Astrocyte (in vitro differentiated cells and primary cell): ENCODE measurements at regions not wholly inside any gene's neighbourhood (a gene's known extent, or its start where the extent isn't known, plus 50 kb on each side); places are given as distances from the start of the nearest gene placed in this dataset.

Source experiments
- DNase-seq: peaks from one replicate; pipeline ENCODE4 v3.0.0-alpha.2; 2010; ENCODE audit warnings: low read depth
- FAIRE-seq: peaks from 2 replicates; lab custom pipeline; 2011; peaks lifted over from hg19 to GRCh38; lab: Jason Lieb, UNC
- H2AFZ ChIP-seq: 2 replicates; pipeline ENCODE4 v1.6.0; 2012; ENCODE audit warnings: low read depth, low read length, inconsistent platforms
- H3K27ac ChIP-seq: 2 replicates; pipeline ENCODE4 v1.5.1; 2011; ENCODE audit warnings: low read depth, low read length, inconsistent platforms
- H3K27me3 ChIP-seq: 2 replicates; pipeline ENCODE4 v1.6.0; 2011; ENCODE audit warnings: low read length, inconsistent platforms; ENCODE audit not compliant: insufficient read depth
- H3K36me3 ChIP-seq: 2 replicates; pipeline ENCODE4 v1.5.1; 2011; ENCODE audit warnings: low read length, inconsistent platforms; ENCODE audit not compliant: insufficient read depth
- H3K4me1 ChIP-seq: 2 replicates; pipeline ENCODE4 v1.5.1; 2011; ENCODE audit warnings: low read length, inconsistent platforms; ENCODE audit not compliant: insufficient read depth
- H3K4me2 ChIP-seq: 2 replicates; pipeline ENCODE4 v1.6.0; 2012; ENCODE audit warnings: low read length, inconsistent platforms
- H3K4me3 ChIP-seq: 2 replicates; pipeline ENCODE4 v1.5.1; 2011; ENCODE audit warnings: low read depth, mild to moderate bottlenecking, low read length, inconsistent platforms; ENCODE audit not compliant: insufficient read depth
- H3K79me2 ChIP-seq: 2 replicates; pipeline ENCODE4 v1.6.0; 2012; ENCODE audit warnings: mild to moderate bottlenecking, low read length, inconsistent platforms; ENCODE audit not compliant: insufficient read depth
- H3K9ac ChIP-seq: 2 replicates; pipeline ENCODE4 v1.6.0; 2012; ENCODE audit warnings: mild to moderate bottlenecking, low read length, inconsistent platforms
- H3K9me3 ChIP-seq: 2 replicates; pipeline ENCODE4 v1.5.1; 2012; ENCODE audit warnings: low read depth, mild to moderate bottlenecking, low read length, inconsistent platforms; ENCODE audit not compliant: insufficient read depth
- H4K20me1 ChIP-seq: 2 replicates; pipeline ENCODE4 v1.6.0; 2012; ENCODE audit warnings: low read length, inconsistent platforms; ENCODE audit not compliant: insufficient read depth
- H3K27ac Mint-ChIP-seq: one replicate; pipeline ENCODE4 v1.8.0; 2021; ENCODE audit warnings: mild to moderate bottlenecking, mixed read lengths; ENCODE audit not compliant: unreplicated experiment
- H3K27me3 Mint-ChIP-seq: one replicate; pipeline ENCODE4 v1.8.0; 2021; ENCODE audit warnings: low read depth, mixed read lengths; ENCODE audit not compliant: unreplicated experiment
- H3K36me3 Mint-ChIP-seq: one replicate; pipeline ENCODE4 v1.8.0; 2021; ENCODE audit warnings: low read depth, mixed read lengths; ENCODE audit not compliant: unreplicated experiment
- H3K4me1 Mint-ChIP-seq: one replicate; pipeline ENCODE4 v1.8.0; 2021; ENCODE audit warnings: low read depth, mixed read lengths; ENCODE audit not compliant: unreplicated experiment
- H3K4me3 Mint-ChIP-seq: one replicate; pipeline ENCODE4 v1.8.0; 2021; ENCODE audit warnings: mild to moderate bottlenecking, moderate library complexity, mixed read lengths; ENCODE audit not compliant: unreplicated experiment
- H3K9me3 Mint-ChIP-seq: one replicate; pipeline ENCODE4 v1.8.0; 2021; ENCODE audit warnings: mild to moderate bottlenecking, mixed read lengths; ENCODE audit not compliant: unreplicated experiment
- EZH2 ChIP-seq: IDR thresholded peaks from 2 replicates; pipeline ENCODE4 v1.6.1; 2012; ENCODE audit warnings: mild to moderate bottlenecking, low read length, inconsistent platforms; ENCODE audit not compliant: insufficient read depth
- TF ChIP-seq, protein P1 (sequence below): IDR thresholded peaks from 2 replicates; pipeline ENCODE4 v1.5.1; 2011; ENCODE audit warnings: low read depth, mild to moderate bottlenecking, inconsistent platforms, low read length, moderate library complexity; ENCODE audit not compliant: insufficient read depth

DNA sequence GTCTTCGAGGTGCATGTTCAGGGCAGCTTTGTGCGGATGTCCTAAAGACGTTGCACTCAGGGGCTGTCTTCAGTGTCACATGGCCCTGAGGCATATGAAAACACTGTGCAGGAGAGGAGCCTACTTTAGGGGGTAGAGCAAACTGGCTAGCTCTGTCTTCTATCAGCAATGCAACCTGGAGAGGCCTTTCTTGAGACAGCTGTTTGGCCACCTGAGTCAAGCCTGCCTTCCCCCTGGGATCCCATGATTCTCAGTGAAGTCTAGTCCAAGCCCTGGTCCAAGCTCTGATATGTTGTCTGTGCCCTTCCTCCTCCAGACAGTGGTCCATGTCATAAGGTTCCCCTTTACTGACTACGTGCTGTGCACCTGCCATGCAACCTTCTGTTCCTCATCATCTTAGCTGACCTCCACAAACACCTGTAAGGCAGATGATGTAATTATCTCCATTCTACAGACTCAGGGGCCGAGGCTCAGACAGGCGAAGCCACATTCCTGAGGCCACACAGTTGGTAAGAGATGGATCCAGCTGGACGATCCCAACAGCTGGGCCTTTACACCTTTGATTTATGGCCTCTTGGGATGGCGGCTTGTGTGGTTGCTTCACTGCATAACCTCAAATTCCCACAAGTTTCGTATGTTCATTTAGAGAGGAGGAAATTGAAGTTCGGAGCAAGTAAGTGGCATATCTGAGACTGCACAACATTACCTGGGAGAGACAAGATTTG lies 109.9 kb downstream of the COPS8 start:
- peak; percentile 41 for DNase-seq
- Histone ChIP-seq H3K79me2 (no peaks in the 10 kb centered on the region), H2AFZ (no peak overlapping the region), H3K27ac (no peak overlapping the region), H3K9ac (no peak overlapping the region), H3K4me3 (no peak overlapping the region), H3K9me3 (no peaks in the 10 kb centered on the region), H3K4me2 (no peak overlapping the region), H3K36me3 (no peaks in the 10 kb centered on the region), H3K27me3 (no peaks in the 10 kb centered on the region), H3K4me1 (peaks cover 37% of the 10 kb centered on the region), H4K20me1 (no peaks in the 10 kb centered on the region)
- Mint-ChIP-seq H3K27ac (peak overlapping the region; percentile 71), H3K4me3 (no peak overlapping the region), H3K36me3 (no peaks in the 10 kb centered on the region), H3K9me3 (no peaks in the 10 kb centered on the region), H3K4me1 (peaks cover 40% of the 10 kb centered on the region), H3K27me3 (peaks cover 8% of the 10 kb centered on the region)
- no peak for FAIRE-seq
- no peak for TF ChIP-seq EZH2
- TF ChIP-seq, protein P1, sequence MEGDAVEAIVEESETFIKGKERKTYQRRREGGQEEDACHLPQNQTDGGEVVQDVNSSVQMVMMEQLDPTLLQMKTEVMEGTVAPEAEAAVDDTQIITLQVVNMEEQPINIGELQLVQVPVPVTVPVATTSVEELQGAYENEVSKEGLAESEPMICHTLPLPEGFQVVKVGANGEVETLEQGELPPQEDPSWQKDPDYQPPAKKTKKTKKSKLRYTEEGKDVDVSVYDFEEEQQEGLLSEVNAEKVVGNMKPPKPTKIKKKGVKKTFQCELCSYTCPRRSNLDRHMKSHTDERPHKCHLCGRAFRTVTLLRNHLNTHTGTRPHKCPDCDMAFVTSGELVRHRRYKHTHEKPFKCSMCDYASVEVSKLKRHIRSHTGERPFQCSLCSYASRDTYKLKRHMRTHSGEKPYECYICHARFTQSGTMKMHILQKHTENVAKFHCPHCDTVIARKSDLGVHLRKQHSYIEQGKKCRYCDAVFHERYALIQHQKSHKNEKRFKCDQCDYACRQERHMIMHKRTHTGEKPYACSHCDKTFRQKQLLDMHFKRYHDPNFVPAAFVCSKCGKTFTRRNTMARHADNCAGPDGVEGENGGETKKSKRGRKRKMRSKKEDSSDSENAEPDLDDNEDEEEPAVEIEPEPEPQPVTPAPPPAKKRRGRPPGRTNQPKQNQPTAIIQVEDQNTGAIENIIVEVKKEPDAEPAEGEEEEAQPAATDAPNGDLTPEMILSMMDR, result no peak

DNA sequence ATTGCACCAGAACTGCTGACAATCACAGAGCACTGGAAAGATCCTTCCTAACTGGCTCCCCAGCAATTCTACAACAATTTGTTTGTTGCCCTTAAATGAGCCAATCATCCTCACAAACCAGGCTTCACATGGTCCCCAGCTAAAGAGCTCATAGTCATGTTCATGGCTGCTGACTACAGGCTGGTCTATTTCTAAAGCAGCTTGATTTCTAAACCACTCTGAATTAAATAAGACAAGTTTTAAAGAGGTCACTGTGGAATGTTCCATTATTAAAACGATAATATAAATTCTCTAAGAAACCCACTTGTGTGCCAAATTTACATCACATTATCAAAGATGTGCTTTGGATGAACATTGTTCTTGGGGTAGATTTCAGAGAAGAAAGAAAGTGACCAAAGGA lies 110.7 kb downstream of the COPS8 start:
- H3K4me3 ChIP-seq, result no peak overlapping the region
- no peak for TF ChIP-seq EZH2
- TF ChIP-seq, protein P1, result no peak
- H3K4me3 Mint-ChIP-seq, result no peak overlapping the region
- FAIRE-seq, result no peak
- H3K79me2 ChIP-seq, result no peaks in the 10 kb centered on the region
- H2AFZ ChIP-seq, result no peak overlapping the region
- H3K4me2 ChIP-seq, result peak overlapping the region; percentile 35
- H3K9ac ChIP-seq, result peak overlapping the region; percentile 37
- no peaks in the 10 kb centered on the region for H3K9me3 ChIP-seq
- peak overlapping the region; percentile 58 for H3K27ac Mint-ChIP-seq
- H3K9me3 Mint-ChIP-seq, result no peaks in the 10 kb centered on the region
- H3K27ac ChIP-seq, result peak overlapping the region; percentile 69
- H3K27me3 ChIP-seq, result no peaks in the 10 kb centered on the region
- H3K4me1 Mint-ChIP-seq, result peaks cover 44% of the 10 kb centered on the region
- DNase-seq, result no peak
- no peaks in the 10 kb centered on the region for H3K36me3 Mint-ChIP-seq
- H4K20me1 ChIP-seq, result no peaks in the 10 kb centered on the region
- peaks cover 41% of the 10 kb centered on the region for H3K4me1 ChIP-seq
- peaks cover 8% of the 10 kb centered on the region for H3K27me3 Mint-ChIP-seq
- H3K36me3 ChIP-seq, result no peaks in the 10 kb centered on the region
